ENCODE measurements at regions not wholly inside any gene's neighbourhood (a gene's known extent, or its start where the extent isn't known, plus 50 kb on each side); places are given as distances from the start of the nearest gene placed in this dataset.

GRCh38 chr3:65194047-65194714, 506.4 kb upstream of the ADAMTS9 start:
- DNase-seq (ENCODE audit: low read depth, low spot score) = no peak
- Histone ChIP-seq H3K4me3 (no peak overlapping the region), H3K9me3 (ENCODE audit: low read depth, low read length) (no peaks in the 10 kb centered on the region), H3K27ac (no peak overlapping the region), H3K36me3 (ENCODE audit: insufficient read depth, low read length) (no peaks in the 10 kb centered on the region), H3K9ac (ENCODE audit: insufficient read length) (no peak overlapping the region)
- TF ChIP-seq POLR2AphosphoS5 (IDR thresholded peaks at IDR 0.05; ENCODE audit: borderline replicate concordance, low read depth, low read length) (no peak), FOXP2 (optimal IDR thresholded peaks at IDR 0.05; ENCODE audit: control extremely low read depth, extremely low read length, insufficient read depth) (no peak), EZH2 (IDR thresholded peaks at IDR 0.05) (no peak)

DNA sequence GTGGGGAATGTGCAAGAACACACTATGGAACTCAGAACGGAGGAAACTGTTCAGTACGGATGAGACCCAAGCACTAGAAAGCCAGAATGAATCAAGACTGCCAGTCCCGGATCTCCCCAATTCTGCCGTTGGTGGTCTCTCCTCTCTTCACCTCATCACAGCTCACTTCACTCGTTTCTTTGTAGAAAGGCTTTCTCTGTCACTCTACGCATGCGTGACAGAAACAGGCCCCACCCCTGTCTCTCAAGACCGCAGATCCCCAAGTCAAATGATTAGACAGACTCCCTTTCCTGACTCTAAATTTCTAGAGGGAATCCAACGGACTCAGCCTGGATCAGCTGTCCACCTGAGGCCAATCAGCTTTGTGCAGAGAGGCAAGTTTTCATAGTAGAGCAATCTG, 505.7 kb upstream of the ADAMTS9 start:
- H3K4me3 ChIP-seq = no peak overlapping the region
- H3K9me3 ChIP-seq (ENCODE audit: low read depth, low read length) = no peaks in the 10 kb centered on the region
- DNase-seq (ENCODE audit: low read depth, low spot score) = no peak
- no peaks in the 10 kb centered on the region for H3K36me3 ChIP-seq (ENCODE audit: insufficient read depth, low read length)
- TF ChIP-seq POLR2AphosphoS5 (IDR thresholded peaks at IDR 0.05; ENCODE audit: borderline replicate concordance, low read depth, low read length) (no peak), FOXP2 (optimal IDR thresholded peaks at IDR 0.05; ENCODE audit: control extremely low read depth, extremely low read length, insufficient read depth) (no peak), EZH2 (IDR thresholded peaks at IDR 0.05) (no peak)
- H3K9ac ChIP-seq (ENCODE audit: insufficient read length) = no peak overlapping the region
- no peak overlapping the region for H3K27ac ChIP-seq

DNA sequence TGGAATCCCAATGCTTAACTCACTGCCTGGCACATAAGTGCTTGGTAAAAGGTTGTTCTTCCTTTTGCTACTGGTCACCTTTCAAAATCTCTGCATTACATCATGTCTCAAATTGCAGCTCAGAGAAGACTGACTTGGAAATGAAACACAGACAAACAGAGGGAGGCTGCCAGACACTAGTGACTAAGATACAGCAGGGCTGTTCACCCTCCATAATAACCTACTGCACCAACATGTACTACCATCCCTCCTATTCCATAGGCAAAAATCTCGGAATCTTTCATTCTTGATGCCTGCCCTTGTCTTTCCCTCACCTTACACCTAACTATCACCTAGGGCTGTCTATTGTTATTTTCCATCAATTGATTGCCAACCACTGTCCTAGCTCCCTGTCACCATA, 502.3 kb upstream of the ADAMTS9 start:
- Histone ChIP-seq H3K9me3 (ENCODE audit: low read depth, low read length) (no peaks in the 10 kb centered on the region), H3K4me3 (no peak overlapping the region), H3K27ac (no peak overlapping the region), H3K36me3 (ENCODE audit: insufficient read depth, low read length) (no peaks in the 10 kb centered on the region), H3K9ac (ENCODE audit: insufficient read length) (no peak overlapping the region)
- TF ChIP-seq EZH2 (IDR thresholded peaks at IDR 0.05) (no peak), FOXP2 (optimal IDR thresholded peaks at IDR 0.05; ENCODE audit: control extremely low read depth, extremely low read length, insufficient read depth) (no peak), POLR2AphosphoS5 (IDR thresholded peaks at IDR 0.05; ENCODE audit: borderline replicate concordance, low read depth, low read length) (no peak)
- DNase-seq (ENCODE audit: low read depth, low spot score) = no peak

- DNase-seq (ENCODE audit: low read depth, low spot score) = no peak
- Histone ChIP-seq H3K9ac (ENCODE audit: insufficient read length) (no peak overlapping the region), H3K36me3 (ENCODE audit: insufficient read depth, low read length) (no peaks in the 10 kb centered on the region), H3K27ac (no peak overlapping the region), H3K9me3 (ENCODE audit: low read depth, low read length) (no peaks in the 10 kb centered on the region), H3K4me3 (no peak overlapping the region)
- TF ChIP-seq FOXP2 (optimal IDR thresholded peaks at IDR 0.05; ENCODE audit: control extremely low read depth, extremely low read length, insufficient read depth) (no peak), EZH2 (IDR thresholded peaks at IDR 0.05) (no peak), POLR2AphosphoS5 (IDR thresholded peaks at IDR 0.05; ENCODE audit: borderline replicate concordance, low read depth, low read length) (no peak)
Observed at GRCh38 chr3:65186268-65186667, 498.5 kb upstream of the ADAMTS9 start.

DNA sequence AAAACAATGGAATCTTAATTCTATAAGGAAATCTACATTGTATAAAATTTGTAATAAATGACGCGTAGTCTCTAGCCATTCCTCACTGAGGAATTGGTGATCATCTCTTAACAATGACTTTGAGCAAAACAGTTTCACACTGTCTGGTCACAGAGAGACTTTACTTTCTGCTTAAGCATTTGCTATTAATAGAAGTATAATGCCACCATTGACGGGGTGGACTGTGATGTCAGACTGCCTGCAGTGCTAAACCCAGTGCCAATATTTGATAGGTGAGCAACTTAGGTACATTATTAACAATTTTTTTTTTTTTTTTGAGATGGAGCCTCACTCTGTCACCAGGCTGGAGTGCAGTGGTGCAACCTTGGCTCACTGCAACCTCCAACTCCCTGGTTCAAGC, 494.9 kb upstream of the ADAMTS9 start:
- H3K36me3 ChIP-seq (ENCODE audit: insufficient read depth, low read length) = no peaks in the 10 kb centered on the region

GRCh38 chr3:65182085-65182484, 494.3 kb upstream of the ADAMTS9 start:
- Histone ChIP-seq H3K36me3 (ENCODE audit: insufficient read depth, low read length) (no peaks in the 10 kb centered on the region), H3K27ac (no peak overlapping the region), H3K9me3 (ENCODE audit: low read depth, low read length) (no peaks in the 10 kb centered on the region), H3K9ac (ENCODE audit: insufficient read length) (no peak overlapping the region), H3K4me3 (no peak overlapping the region)
- no peak for TF ChIP-seq POLR2AphosphoS5 (IDR thresholded peaks at IDR 0.05; ENCODE audit: borderline replicate concordance, low read depth, low read length)
- TF ChIP-seq EZH2 (IDR thresholded peaks at IDR 0.05) = no peak
- no peak for TF ChIP-seq FOXP2 (optimal IDR thresholded peaks at IDR 0.05; ENCODE audit: control extremely low read depth, extremely low read length, insufficient read depth)
- no peak for DNase-seq (ENCODE audit: low read depth, low spot score)

More for the DNA sequence above, 494.9 kb upstream of the ADAMTS9 start:
- H3K9me3 ChIP-seq (ENCODE audit: low read depth, low read length) = no peaks in the 10 kb centered on the region
- H3K9ac ChIP-seq (ENCODE audit: insufficient read length) = no peak overlapping the region
- H3K27ac ChIP-seq = no peak overlapping the region
- no peak overlapping the region for H3K4me3 ChIP-seq
- no peak for DNase-seq (ENCODE audit: low read depth, low spot score)
- no peak for TF ChIP-seq FOXP2 (optimal IDR thresholded peaks at IDR 0.05; ENCODE audit: control extremely low read depth, extremely low read length, insufficient read depth)

- Histone ChIP-seq H3K9me3 (ENCODE audit: low read depth, low read length) (no peaks in the 10 kb centered on the region), H3K4me3 (no peak overlapping the region), H3K27ac (no peak overlapping the region), H3K36me3 (ENCODE audit: insufficient read depth, low read length) (no peaks in the 10 kb centered on the region), H3K9ac (ENCODE audit: insufficient read length) (no peak overlapping the region)
- no peak for DNase-seq (ENCODE audit: low read depth, low spot score)
- TF ChIP-seq POLR2AphosphoS5 (IDR thresholded peaks at IDR 0.05; ENCODE audit: borderline replicate concordance, low read depth, low read length) (no peak), FOXP2 (optimal IDR thresholded peaks at IDR 0.05; ENCODE audit: control extremely low read depth, extremely low read length, insufficient read depth) (no peak), EZH2 (IDR thresholded peaks at IDR 0.05) (no peak)
Observed at GRCh38 chr3:65181391-65181871, 493.6 kb upstream of the ADAMTS9 start.

GRCh38 chr3:65178703-65179102, 490.9 kb upstream of the ADAMTS9 start:
- no peak for DNase-seq (ENCODE audit: low read depth, low spot score)
- Histone ChIP-seq H3K4me3 (no peak overlapping the region), H3K36me3 (ENCODE audit: insufficient read depth, low read length) (no peaks in the 10 kb centered on the region), H3K9me3 (ENCODE audit: low read depth, low read length) (no peaks in the 10 kb centered on the region), H3K27ac (no peak overlapping the region), H3K9ac (ENCODE audit: insufficient read length) (no peak overlapping the region)
- TF ChIP-seq POLR2AphosphoS5 (IDR thresholded peaks at IDR 0.05; ENCODE audit: borderline replicate concordance, low read depth, low read length) (no peak), EZH2 (IDR thresholded peaks at IDR 0.05) (no peak), FOXP2 (optimal IDR thresholded peaks at IDR 0.05; ENCODE audit: control extremely low read depth, extremely low read length, insufficient read depth) (no peak)

DNA sequence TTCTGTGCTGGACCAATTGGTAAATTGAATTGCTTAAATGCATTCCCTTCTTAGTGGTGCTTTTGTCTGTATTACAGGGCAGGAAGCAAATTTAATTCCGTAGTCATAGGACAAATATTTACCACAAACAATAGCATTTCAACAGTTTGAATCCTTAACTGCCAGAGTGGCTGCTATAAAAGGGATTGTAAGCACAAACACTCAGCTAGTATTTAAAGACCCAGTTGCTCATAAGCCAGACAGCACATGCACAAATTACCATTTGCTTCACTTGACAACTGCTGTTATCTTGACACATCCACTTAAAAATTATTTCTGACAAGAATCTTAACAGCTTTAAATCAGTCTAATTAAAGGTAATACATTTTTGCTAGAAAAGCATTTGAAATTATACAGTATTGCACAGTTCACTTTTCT, 490.2 kb upstream of the ADAMTS9 start:
- H3K9ac ChIP-seq (ENCODE audit: insufficient read length) = no peak overlapping the region
- H3K27ac ChIP-seq = no peak overlapping the region
- no peaks in the 10 kb centered on the region for H3K36me3 ChIP-seq (ENCODE audit: insufficient read depth, low read length)
- no peak for TF ChIP-seq POLR2AphosphoS5 (IDR thresholded peaks at IDR 0.05; ENCODE audit: borderline replicate concordance, low read depth, low read length)
- no peak for TF ChIP-seq EZH2 (IDR thresholded peaks at IDR 0.05)
- no peak for TF ChIP-seq FOXP2 (optimal IDR thresholded peaks at IDR 0.05; ENCODE audit: control extremely low read depth, extremely low read length, insufficient read depth)
- DNase-seq (ENCODE audit: low read depth, low spot score) = no peak
- no peaks in the 10 kb centered on the region for H3K9me3 ChIP-seq (ENCODE audit: low read depth, low read length)
- no peak overlapping the region for H3K4me3 ChIP-seq

All from SK-N-MC (cell line).